ENCODE measurements at regions not wholly inside any gene's neighbourhood (a gene's known extent, or its start where the extent isn't known, plus 50 kb on each side); places are given as distances from the start of the nearest gene placed in this dataset.

GRCh38 chr4:17276776-17277175, 235.1 kb downstream of the QDPR start:
- H3K4me3 ChIP-seq (ENCODE audit: low read depth, low read length), result no peak overlapping the region
- TF ChIP-seq CTCF (IDR thresholded peaks at IDR 0.05; ENCODE audit: low read depth, low read length), result no peak

- no peak overlapping the region for H3K4me3 ChIP-seq (ENCODE audit: low read depth, low read length)
- no peak for TF ChIP-seq CTCF (IDR thresholded peaks at IDR 0.05; ENCODE audit: low read depth, low read length)
Observed at GRCh38 chr4:17275836-17276235, 236.1 kb downstream of the QDPR start.

- H3K4me3 ChIP-seq (ENCODE audit: low read depth, low read length), result no peak overlapping the region
- TF ChIP-seq CTCF (IDR thresholded peaks at IDR 0.05; ENCODE audit: low read depth, low read length), result no peak
Observed at GRCh38 chr4:17273047-17273446, 238.8 kb downstream of the QDPR start.

- TF ChIP-seq CTCF (IDR thresholded peaks at IDR 0.05; ENCODE audit: low read depth, low read length), result no peak
- H3K4me3 ChIP-seq (ENCODE audit: low read depth, low read length), result no peak overlapping the region
Observed at GRCh38 chr4:17272154-17272553, 239.7 kb downstream of the QDPR start.

- H3K4me3 ChIP-seq (ENCODE audit: low read depth, low read length), result no peak overlapping the region
- no peak for TF ChIP-seq CTCF (IDR thresholded peaks at IDR 0.05; ENCODE audit: low read depth, low read length)
Observed at GRCh38 chr4:17265653-17266052, 246.2 kb downstream of the QDPR start.

GRCh38 chr4:17265139-17265538, 246.8 kb downstream of the QDPR start:
- no peak for TF ChIP-seq CTCF (IDR thresholded peaks at IDR 0.05; ENCODE audit: low read depth, low read length)
- H3K4me3 ChIP-seq (ENCODE audit: low read depth, low read length), result no peak overlapping the region

- no peak for TF ChIP-seq CTCF (IDR thresholded peaks at IDR 0.05; ENCODE audit: low read depth, low read length)
- H3K4me3 ChIP-seq (ENCODE audit: low read depth, low read length), result no peak overlapping the region
Observed at GRCh38 chr4:17260166-17260907, 251.6 kb downstream of the QDPR start.

All from WI38 (cell line).